Neuronal stem cell (in vitro differentiated cells): ENCODE measurements at regions not wholly inside any gene's neighbourhood (a gene's known extent, or its start where the extent isn't known, plus 50 kb on each side); places are given as distances from the start of the nearest gene placed in this dataset.

ENCODE experiments used
- DNase-seq: peaks from one replicate; pipeline ENCODE4 v3.0.0-alpha.2; 2013; ENCODE audit warnings: low spot score
- H2AFZ ChIP-seq: one replicate; pipeline ENCODE4 v1.6.1; 2013; ENCODE audit warnings: mild to moderate bottlenecking, low read length, inconsistent platforms
- H2AK5ac ChIP-seq: 2 replicates; pipeline ENCODE4 v1.6.1; 2013; ENCODE audit warnings: low read depth, mild to moderate bottlenecking, inconsistent platforms, low read length, moderate library complexity, mixed read lengths
- H2BK120ac ChIP-seq: 2 replicates; pipeline ENCODE4 v1.6.1; 2013; ENCODE audit warnings: low read depth, mild to moderate bottlenecking, inconsistent platforms, low read length, moderate library complexity, mixed read lengths
- H2BK12ac ChIP-seq: one replicate; pipeline ENCODE4 v1.6.1; 2013; ENCODE audit warnings: low read length, inconsistent platforms
- H2BK15ac ChIP-seq: 2 replicates; pipeline ENCODE4 v1.6.1; 2013; ENCODE audit warnings: mild to moderate bottlenecking, low read length, inconsistent platforms, mixed read lengths
- H2BK5ac ChIP-seq: one replicate; pipeline ENCODE4 v1.6.1; 2013; ENCODE audit warnings: inconsistent platforms, mild to moderate bottlenecking, low read length, moderate library complexity
- H3K14ac ChIP-seq: one replicate; pipeline ENCODE4 v1.6.1; 2013; ENCODE audit warnings: low read length, inconsistent platforms
- H3K18ac ChIP-seq: 2 replicates; pipeline ENCODE4 v1.6.1; 2013; ENCODE audit warnings: low read length, inconsistent platforms
- H3K23ac ChIP-seq: 2 replicates; pipeline ENCODE4 v1.6.1; 2013; ENCODE audit warnings: low read depth, mild to moderate bottlenecking, mixed read lengths, low read length, inconsistent platforms; ENCODE audit not compliant: poor library complexity
- H3K27ac ChIP-seq: replicated peaks from 3 replicates; pipeline ENCODE4 v1.5.1; 2013; ENCODE audit warnings: low read length, inconsistent platforms
- H3K27me3 ChIP-seq, 3 experiments: 2 replicates each; pipeline ENCODE4 v1.6.1; 2013; ENCODE audit warnings: low read length in 3 of 3, mild to moderate bottlenecking in 2 of 3, inconsistent platforms in 1 of 3, low read depth in 1 of 3, mixed read lengths in 1 of 3, moderate library complexity in 1 of 3; ENCODE audit not compliant: control insufficient read depth in 3 of 3, insufficient read depth in 3 of 3
- H3K36me3 ChIP-seq, 2 donors: replicated peaks in 1 of 2; 2 replicates each; pipeline ENCODE4 v1.6.1; 2013; ENCODE audit warnings: low read length in 2 of 2; ENCODE audit not compliant: control insufficient read depth in 2 of 2, insufficient read depth in 2 of 2
- H3K4ac ChIP-seq: 2 replicates; pipeline ENCODE4 v1.6.1; 2013; ENCODE audit warnings: inconsistent platforms, mild to moderate bottlenecking, low read length, moderate library complexity
- H3K4me1 ChIP-seq, 2 donors: 1 replicate in 1 of 2; 2 replicates in 1 of 2; pipeline ENCODE4 v1.6.1; 2013; ENCODE audit warnings: low read length in 2 of 2, low read depth in 1 of 2; ENCODE audit not compliant: control insufficient read depth in 2 of 2, insufficient read depth in 1 of 2
- H3K4me2 ChIP-seq: one replicate; pipeline ENCODE4 v1.6.1; 2013; ENCODE audit warnings: mild to moderate bottlenecking, low read length, inconsistent platforms; ENCODE audit not compliant: insufficient read depth, poor library complexity, severe bottlenecking
- H3K4me3 ChIP-seq, 2 donors: 2 replicates each; pipeline ENCODE4 v1.5.1; 2013; ENCODE audit warnings: low read length in 2 of 2, mild to moderate bottlenecking in 2 of 2, inconsistent platforms in 1 of 2, moderate library complexity in 1 of 2
- H3K79me1 ChIP-seq: one replicate; pipeline ENCODE4 v1.6.1; 2013; ENCODE audit warnings: low read depth, mild to moderate bottlenecking, inconsistent platforms, low read length, moderate library complexity
- H3K9ac ChIP-seq: one replicate; pipeline ENCODE4 v1.6.1; 2013; ENCODE audit warnings: mild to moderate bottlenecking, low read depth, low read length, inconsistent platforms; ENCODE audit not compliant: poor library complexity
- H3K9me3 ChIP-seq, 2 donors: replicated peaks in 1 of 2; 2 replicates each; pipeline versions ENCODE3 to v1.6.1; 2013; ENCODE audit warnings: low read length in 2 of 2, mild to moderate bottlenecking in 2 of 2, inconsistent platforms in 1 of 2, low read depth in 1 of 2, mixed read lengths in 1 of 2, moderate library complexity in 1 of 2; ENCODE audit not compliant: control insufficient read depth in 2 of 2, insufficient read depth in 1 of 2
- H4K8ac ChIP-seq: one replicate; pipeline ENCODE4 v1.6.1; 2013; ENCODE audit warnings: low read depth, mild to moderate bottlenecking, inconsistent platforms, low read length, moderate library complexity
- H4K91ac ChIP-seq: one replicate; pipeline ENCODE4 v1.6.1; 2013; ENCODE audit warnings: low read length, low read depth, mild to moderate bottlenecking, inconsistent platforms; ENCODE audit not compliant: poor library complexity
- WGBS, 2 donors: extraction: QIAGEN DNeasy Blood & Tissue Kit; methylation state at CpG; one replicate each; pipeline ENCODE4 v1.1.7; 2013; ENCODE audit warnings: missing lambda C conversion rate in 2 of 2, mixed read lengths in 1 of 2; ENCODE audit not compliant: insufficient read length in 2 of 2, insufficient replicate concordance in 1 of 2; ENCODE audit errors: extremely low coverage in 2 of 2; 5-methylcytosine and 5-hydroxymethylcytosine counted together

DNA sequence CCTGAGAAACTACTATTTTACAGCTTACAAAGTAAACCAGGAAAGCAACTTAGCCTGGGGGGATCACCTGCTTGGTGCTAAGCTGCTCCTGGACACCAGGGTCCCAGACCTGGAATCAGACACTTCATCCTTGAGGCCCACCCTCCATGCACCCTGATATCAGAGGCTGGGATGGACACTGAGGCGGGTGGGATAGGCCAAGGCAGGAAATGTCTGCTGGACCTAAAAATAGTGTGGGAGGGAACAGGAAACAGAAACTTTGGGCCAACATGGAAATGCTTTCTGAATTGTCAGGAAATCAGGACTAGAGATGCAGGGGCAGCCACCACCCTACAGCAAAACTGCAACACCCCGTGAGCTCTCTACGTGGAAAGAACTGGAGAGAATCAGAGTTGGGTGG is 101.5 kb upstream of the PODXL start:
- H3K4me1 ChIP-seq, result peaks cover 17 to 20% of the 10 kb centered on the region in 2 donors
- H3K4ac ChIP-seq, result no peak overlapping the region
- H2BK5ac ChIP-seq, result no peak overlapping the region
- H3K27me3 ChIP-seq, result peaks cover 0 to 2% (median 1%) of the 10 kb centered on the region in 3 experiments
- H2BK15ac ChIP-seq, result no peak overlapping the region
- no CpG with 5 or more reads among the region's 3 CpGs for WGBS, 2 donors
- H3K4me2 ChIP-seq, result no peak overlapping the region
- no peak overlapping the region for H4K8ac ChIP-seq
- no peak overlapping the region for H3K23ac ChIP-seq
- H3K36me3 ChIP-seq, result no peaks in the 10 kb centered on the region
- H3K79me1 ChIP-seq, result peaks cover 6% of the 10 kb centered on the region
- DNase-seq, result no peak
- H2BK12ac ChIP-seq, result no peak overlapping the region
- H2BK120ac ChIP-seq, result no peak overlapping the region
- H3K27ac ChIP-seq, result no peak overlapping the region
- H3K4me3 ChIP-seq, result no peak overlapping the region
- no peak overlapping the region for H3K14ac ChIP-seq
- H3K18ac ChIP-seq, result no peak overlapping the region
- H4K91ac ChIP-seq, result no peak overlapping the region
- H3K9ac ChIP-seq, result no peak overlapping the region
- no peak overlapping the region for H2AK5ac ChIP-seq
- H2AFZ ChIP-seq, result peak overlapping the region; percentile 56
- H3K9me3 ChIP-seq, result peaks cover 0 to 6% of the 10 kb centered on the region in 2 donors

DNA sequence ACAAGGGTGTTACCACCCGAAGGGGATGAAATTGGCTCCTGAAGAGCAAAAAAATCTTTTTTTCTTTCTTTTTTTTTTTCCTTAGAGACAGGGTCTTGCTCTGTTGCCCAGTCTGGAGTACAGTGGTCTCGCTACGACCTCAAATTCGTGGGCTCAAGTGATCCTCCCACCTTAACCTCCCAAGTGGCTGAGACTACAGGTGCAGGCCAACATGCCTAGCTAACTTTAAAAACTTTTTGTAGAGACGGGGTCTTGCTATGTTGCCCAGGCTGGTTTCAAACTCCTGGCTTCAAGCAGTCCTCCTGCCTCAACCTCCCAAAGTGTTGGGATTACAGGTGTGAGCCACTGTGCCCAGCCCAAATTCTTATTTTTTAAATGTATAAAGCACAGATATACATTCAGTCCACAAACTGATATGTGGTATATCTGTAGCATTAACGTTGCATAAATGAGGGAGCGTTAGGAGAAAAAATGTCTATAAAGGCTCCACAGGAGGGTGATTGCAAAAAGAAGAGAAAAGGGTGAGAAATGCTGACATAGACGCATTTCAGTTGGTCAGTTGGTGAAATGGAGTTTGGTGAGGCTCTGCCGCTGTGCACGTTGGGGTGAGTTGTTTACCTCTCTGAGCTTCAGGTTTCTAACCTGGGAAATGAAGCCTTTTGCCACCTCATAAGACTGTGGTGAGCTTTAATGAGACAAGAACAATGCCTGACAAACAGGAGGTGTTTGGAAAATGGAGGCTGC is 100.7 kb upstream of the PODXL start:
- Histone ChIP-seq H2AK5ac (no peak overlapping the region), H3K4me2 (no peak overlapping the region), H3K23ac (no peak overlapping the region), H3K4me1 (peaks cover 17 to 22% of the 10 kb centered on the region in 2 donors), H3K9ac (no peak overlapping the region), H2BK5ac (no peak overlapping the region), H4K91ac (no peak overlapping the region), H3K36me3 (no peaks in the 10 kb centered on the region), H4K8ac (no peak overlapping the region), H2AFZ (peak overlapping the region; percentile 56), H3K14ac (no peak overlapping the region), H3K27ac (no peak overlapping the region), H3K4me3 (no peak overlapping the region), H2BK120ac (no peak overlapping the region), H3K4ac (no peak overlapping the region), H2BK15ac (no peak overlapping the region), H2BK12ac (no peak overlapping the region), H3K27me3 (peaks cover 0 to 2% (median 0%) of the 10 kb centered on the region in 3 experiments), H3K79me1 (peaks cover 6% of the 10 kb centered on the region), H3K18ac (no peak overlapping the region), H3K9me3 (peaks cover 0 to 6% of the 10 kb centered on the region in 2 donors)
- no CpG with 5 or more reads among the region's 10 CpGs for WGBS, 2 donors
- no peak for DNase-seq

DNA sequence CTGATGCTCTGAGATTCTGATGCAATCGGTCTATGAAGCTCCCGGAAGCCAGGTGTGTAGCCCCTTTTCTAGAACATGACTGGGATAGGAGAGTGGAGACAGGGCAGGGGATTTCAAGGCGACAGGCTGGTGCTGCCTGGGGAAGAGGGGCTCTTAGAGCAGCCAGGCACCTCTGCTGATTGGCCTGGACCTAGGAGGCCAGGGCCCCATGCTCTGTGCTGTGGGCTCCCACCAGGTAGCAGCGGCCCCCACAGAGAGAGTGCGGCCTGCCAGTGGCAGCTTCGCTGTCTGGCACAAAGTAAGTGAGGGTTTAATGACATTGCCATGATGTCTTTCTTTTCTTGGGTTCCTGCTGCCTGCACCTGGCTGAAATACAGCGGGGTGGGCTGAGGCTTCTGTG is 99.4 kb upstream of the PODXL start:
- H2BK5ac ChIP-seq, result no peak overlapping the region
- no peak overlapping the region for H3K4ac ChIP-seq
- no peak overlapping the region for H2BK120ac ChIP-seq
- H3K4me3 ChIP-seq, result no peak overlapping the region
- no peak overlapping the region for H4K91ac ChIP-seq
- H3K27ac ChIP-seq, result no peak overlapping the region
- WGBS, 2 donors, result no CpG with 5 or more reads among the region's 7 CpGs
- no peak overlapping the region for H3K23ac ChIP-seq
- no peak overlapping the region for H2AK5ac ChIP-seq
- H3K9ac ChIP-seq, result no peak overlapping the region
- H2BK15ac ChIP-seq, result no peak overlapping the region
- no peaks in the 10 kb centered on the region for H3K36me3 ChIP-seq
- H3K9me3 ChIP-seq, result peaks cover 0 to 6% of the 10 kb centered on the region in 2 donors
- no peak overlapping the region for H3K4me2 ChIP-seq
- H2BK12ac ChIP-seq, result no peak overlapping the region
- peaks cover 6% of the 10 kb centered on the region for H3K79me1 ChIP-seq
- H3K27me3 ChIP-seq, result peaks cover 0 to 2% (median 0%) of the 10 kb centered on the region in 3 experiments
- peak overlapping the region; percentile 52 for H2AFZ ChIP-seq
- no peak for DNase-seq
- H3K14ac ChIP-seq, result no peak overlapping the region
- no peak overlapping the region for H3K18ac ChIP-seq
- H3K4me1 ChIP-seq, result peaks cover 17 to 22% of the 10 kb centered on the region in 2 donors
- no peak overlapping the region for H4K8ac ChIP-seq

DNA sequence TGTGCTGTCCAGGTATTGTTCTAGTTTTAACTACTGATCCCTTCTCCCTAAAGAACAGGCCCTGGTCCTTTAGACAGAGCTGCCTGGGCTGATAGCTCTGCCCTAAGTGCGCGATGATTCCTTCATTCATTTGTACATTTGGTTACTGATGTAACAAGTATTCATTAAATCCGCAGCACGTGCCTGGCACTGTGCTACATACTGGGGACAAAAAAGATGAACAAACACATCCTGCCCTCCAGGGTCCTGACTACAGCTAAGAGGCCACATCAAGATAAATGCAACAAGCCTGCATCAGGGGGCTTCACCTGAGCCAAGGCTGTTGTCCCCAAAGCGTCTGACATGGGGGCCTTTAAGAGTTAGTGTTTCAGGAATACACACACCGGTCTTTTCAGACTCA is 99.0 kb upstream of the PODXL start:
- H3K36me3 ChIP-seq, result no peaks in the 10 kb centered on the region
- H3K27ac ChIP-seq, result no peak overlapping the region
- no peak overlapping the region for H3K18ac ChIP-seq
- H2AK5ac ChIP-seq, result no peak overlapping the region
- no peak overlapping the region for H3K9ac ChIP-seq
- no peak overlapping the region for H3K4me3 ChIP-seq
- no peak overlapping the region for H2BK5ac ChIP-seq
- no peak overlapping the region for H2BK15ac ChIP-seq
- WGBS, 2 donors, result no CpG with 5 or more reads among the region's 6 CpGs
- H4K8ac ChIP-seq, result no peak overlapping the region
- H3K9me3 ChIP-seq, result peaks cover 0 to 6% of the 10 kb centered on the region in 2 donors
- H3K79me1 ChIP-seq, result peaks cover 6% of the 10 kb centered on the region
- H3K23ac ChIP-seq, result no peak overlapping the region
- H2AFZ ChIP-seq, result peak overlapping the region; percentile 52
- no peak overlapping the region for H2BK12ac ChIP-seq
- no peak overlapping the region for H3K14ac ChIP-seq
- peaks cover 17 to 22% of the 10 kb centered on the region in 2 donors for H3K4me1 ChIP-seq
- H4K91ac ChIP-seq, result no peak overlapping the region
- H3K4me2 ChIP-seq, result no peak overlapping the region
- peaks cover 0 to 2% (median 0%) of the 10 kb centered on the region in 3 experiments for H3K27me3 ChIP-seq
- DNase-seq, result no peak
- no peak overlapping the region for H2BK120ac ChIP-seq
- no peak overlapping the region for H3K4ac ChIP-seq
